Stimulated activated naive CD8-positive, alpha-beta T cell treated with anti-CD3 and anti-CD28 coated beads, Interleukin-15, Interleukin-2, amounts not matched to agents 100 U/mL and 50 U/mL, for 24 hours (primary cell): ENCODE measurements at regions not wholly inside any gene's neighbourhood (a gene's known extent, or its start where the extent isn't known, plus 50 kb on each side); places are given as distances from the start of the nearest gene placed in this dataset.
"Not testable (repeated sequence)": the region's sequence is repeated elsewhere in the genome, so short reads cannot be mapped to it uniquely, and the experiment has no call there.

ENCODE experiments used
- ATAC-seq: fragments of 150-1000 bp; cut with Tn5 transposase; one replicate; pipeline ENCODE4 v1.10.0; 2021
- DNase-seq: peaks from one replicate; pipeline ENCODE4 v3.0.0; 2021

DNA sequence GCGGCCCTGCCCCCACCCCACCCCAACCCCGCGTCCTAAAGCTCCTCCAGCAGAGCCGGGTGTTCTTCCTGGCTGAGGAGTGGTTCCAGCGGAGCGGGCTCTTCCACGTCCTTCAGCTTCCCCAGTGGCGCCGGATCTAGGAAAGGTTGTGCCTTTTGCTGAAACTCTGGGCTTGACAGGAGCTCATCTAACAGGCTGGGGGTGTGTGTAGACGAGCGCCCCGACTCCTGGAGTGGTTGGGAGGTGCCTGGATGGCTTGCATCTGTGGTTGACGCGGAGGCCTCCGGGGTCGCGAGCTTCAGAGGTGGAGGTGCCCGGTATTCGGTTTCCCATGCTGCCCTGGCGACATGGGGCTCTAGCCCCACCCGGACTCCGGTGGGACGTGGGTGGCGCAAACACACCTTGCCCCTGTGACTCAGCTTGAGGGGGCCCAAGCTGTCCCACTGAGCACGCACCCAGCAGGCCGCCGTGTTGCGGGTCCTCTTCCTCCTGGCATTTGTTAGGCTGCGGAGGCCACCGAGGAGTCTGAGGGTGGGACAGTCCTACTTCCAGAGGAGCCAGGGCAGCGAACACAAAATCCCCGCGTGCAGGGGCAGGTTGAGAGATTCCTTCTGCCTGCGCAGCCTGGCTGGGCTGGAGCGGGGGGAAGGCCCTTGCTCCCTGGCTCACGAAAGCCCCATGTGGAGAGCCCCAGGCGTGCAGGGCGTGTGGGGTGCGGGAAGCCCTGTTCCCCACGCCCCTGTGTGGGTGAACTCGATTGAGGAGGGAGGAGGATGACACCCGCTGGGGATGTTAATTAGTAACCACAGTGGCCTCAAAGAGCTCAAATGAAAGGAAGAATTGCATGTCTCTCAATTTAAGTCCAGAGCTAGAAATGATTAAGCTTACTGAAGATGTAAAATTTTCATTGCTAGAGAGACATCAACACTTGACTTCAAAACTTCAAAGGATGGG lies 3921.7 kb upstream of the OR11H1 start:
- not testable (repeated sequence) for DNase-seq, ATAC-seq

DNA sequence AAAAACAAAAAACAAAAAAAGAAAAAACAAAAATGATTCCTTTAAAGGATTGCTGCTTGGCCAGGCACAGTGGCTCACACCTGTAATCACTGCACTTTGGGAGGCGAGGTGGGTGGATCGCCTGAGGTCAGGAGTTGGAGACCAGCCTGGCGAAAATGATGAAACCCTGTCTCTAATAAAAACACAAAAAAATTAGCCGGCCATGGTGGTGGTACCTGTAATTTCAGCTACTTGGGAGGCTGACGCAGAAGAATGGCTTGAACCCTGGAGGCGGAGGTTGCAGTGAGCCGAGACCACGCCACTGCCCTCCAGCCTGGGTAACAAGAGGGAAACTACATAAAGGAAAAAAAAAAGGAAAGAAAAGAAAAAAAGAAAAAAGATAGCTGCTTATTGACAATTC lies 3920.8 kb upstream of the OR11H1 start:
- not testable (repeated sequence) for ATAC-seq, DNase-seq

DNA sequence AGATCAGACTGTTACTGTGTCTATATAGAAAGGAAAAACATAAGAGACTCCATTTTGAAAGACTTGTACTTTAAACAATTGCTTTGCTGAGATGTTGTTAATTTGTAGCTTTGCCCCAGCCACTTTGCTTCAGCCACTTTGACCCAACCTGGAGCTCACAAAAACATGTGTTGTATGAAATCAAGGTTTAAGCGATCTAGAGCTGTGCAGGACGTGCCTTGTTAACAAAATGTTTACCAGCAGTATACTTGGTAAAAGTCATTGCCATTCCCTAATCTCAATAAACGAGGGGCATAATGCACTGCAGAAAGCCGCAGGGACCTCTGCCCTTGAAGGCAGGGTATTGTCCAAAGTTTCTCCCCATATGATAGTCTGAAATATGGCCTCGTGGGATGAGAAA lies 3919.5 kb upstream of the OR11H1 start:
- not testable (repeated sequence) for DNase-seq, ATAC-seq

DNA sequence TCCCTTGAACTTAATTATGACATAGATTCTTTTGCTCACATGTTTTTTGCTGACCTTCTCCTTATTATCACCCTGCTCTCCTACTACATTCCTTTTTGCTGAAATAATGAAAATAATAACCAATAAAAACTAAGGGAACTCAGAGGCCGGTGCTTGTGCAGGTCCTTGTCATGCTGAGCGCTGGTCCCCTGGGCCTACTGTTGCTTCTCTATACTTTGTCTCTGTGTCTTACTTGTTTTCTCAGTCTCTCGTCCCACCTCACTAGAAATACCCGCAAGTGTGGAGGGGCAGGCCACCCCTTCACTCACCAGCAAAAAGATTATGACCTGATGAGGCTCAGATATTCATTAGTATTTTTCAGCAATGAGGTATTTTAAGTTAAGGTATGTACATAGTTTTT lies 3918.8 kb upstream of the OR11H1 start:
- DNase-seq, ATAC-seq: not testable (repeated sequence)

DNA sequence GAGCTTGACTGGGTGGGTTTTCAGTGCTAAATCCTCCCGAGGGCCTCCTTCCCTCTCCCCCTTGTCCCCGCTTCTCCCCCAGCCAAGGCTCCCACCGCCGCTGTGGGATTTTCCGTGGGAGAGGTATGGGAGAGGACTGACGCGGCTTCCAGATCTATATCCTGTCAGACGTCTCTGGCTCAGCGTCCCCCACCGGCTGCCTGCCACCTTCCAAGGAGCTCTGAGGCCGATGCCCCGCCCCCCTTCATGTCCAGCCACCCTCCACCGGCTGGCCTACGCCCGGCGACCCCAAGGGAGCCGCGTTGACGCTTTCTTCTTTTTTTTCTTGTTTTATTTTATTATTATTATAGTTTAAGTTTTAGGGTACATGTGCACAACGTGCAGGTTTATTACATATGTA lies 3916.7 kb upstream of the OR11H1 start:
- DNase-seq, ATAC-seq: not testable (repeated sequence)

DNA sequence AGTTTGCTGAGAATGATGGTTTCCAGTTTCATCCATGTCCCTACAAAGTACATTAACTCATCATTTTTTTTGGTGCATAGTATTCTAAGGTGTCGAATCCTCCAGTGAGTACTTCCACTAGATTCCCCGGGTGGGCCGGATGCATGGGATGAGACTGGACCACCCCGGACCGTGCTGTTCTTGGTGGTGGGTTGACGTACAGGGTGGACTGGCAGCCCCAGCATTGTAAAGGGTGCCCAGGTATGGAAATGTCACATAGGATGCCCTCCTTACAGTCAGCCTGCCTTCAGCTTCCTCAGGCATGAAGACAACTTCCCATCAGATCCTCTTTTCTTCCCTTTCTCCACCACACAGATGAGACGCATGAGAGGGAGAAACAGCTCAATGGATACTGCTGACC lies 3916.1 kb upstream of the OR11H1 start:
- ATAC-seq, DNase-seq: not testable (repeated sequence)

DNA sequence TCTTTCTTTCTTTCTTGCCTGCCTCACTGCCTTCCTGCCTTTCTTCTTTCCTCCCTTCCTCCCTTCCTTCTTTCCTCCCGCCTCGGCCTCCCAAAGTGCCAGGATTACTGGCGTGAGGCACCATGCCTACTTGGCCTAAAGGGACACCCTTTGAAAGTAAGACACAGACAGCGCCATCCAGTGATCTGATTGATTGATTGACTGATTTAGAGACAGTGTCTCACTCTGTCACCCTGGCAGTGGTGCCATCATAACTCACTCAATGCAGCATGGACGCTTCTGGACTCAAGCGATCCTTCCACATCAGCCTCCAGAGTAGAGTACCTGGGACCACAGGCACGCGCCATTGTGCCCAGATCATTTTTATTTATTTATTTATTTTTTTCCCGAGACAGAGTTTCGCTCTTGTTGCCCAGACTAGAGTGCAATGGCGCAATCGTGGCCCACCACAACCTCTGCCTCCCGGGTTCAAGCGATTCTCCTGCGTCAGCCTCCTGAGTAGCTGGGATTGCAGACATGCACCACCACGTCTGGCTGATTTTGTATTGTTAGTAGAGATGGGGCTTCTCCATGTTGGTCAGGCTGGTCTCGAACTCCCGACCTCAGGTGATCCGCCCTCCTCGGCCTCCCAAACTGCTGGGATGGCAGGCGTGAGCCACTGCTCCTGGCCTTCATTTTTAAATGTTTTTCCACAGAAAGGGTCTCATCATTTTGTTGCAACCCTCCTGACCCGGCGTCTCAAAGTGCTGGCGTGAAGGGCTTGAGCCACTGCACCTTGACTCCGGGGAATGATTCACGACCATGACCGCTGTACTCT lies 3914.7 kb upstream of the OR11H1 start:
- not testable (repeated sequence) for DNase-seq, ATAC-seq

DNA sequence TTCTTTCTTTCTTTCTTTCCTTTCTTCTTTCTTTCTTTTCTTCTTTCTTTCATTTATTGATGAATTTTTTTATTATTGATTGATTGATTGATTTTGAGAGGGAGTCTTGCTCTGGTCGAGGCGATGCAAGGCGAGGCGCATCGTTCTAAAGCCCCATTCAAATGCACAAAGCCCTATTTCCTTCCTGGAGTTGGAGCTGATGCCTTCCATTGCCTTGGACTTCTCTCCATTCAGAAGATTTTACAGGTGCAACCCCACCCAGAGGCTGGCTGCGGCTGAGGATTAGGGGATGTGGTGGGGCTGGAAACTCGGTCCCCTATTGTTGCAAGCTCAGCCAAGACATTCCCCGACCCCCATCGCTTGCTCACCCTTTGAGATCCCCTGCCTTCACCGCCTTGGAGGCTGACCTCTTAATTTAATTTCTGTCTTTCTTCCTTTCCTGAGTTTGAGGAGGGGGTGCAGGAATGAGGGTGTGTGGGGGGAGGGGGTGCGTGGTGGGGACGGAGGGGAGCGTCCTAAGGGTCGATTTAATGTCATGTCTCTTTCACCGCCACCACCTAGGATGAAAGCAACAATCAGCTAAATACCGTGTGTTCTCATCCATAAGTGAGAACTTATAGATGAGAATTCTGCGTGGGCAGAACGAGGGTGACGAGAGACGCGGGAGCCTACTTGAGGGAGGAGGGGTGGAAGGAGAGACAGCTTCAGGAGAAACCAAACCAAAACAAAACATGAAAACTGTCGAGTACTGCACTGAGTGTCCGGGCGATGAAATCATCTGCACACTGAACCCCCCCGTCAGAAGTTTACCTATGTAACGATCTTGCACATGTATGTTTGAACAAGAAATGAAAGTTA lies 3913.9 kb upstream of the OR11H1 start:
- ATAC-seq (no peak), DNase-seq (no peak)

DNA sequence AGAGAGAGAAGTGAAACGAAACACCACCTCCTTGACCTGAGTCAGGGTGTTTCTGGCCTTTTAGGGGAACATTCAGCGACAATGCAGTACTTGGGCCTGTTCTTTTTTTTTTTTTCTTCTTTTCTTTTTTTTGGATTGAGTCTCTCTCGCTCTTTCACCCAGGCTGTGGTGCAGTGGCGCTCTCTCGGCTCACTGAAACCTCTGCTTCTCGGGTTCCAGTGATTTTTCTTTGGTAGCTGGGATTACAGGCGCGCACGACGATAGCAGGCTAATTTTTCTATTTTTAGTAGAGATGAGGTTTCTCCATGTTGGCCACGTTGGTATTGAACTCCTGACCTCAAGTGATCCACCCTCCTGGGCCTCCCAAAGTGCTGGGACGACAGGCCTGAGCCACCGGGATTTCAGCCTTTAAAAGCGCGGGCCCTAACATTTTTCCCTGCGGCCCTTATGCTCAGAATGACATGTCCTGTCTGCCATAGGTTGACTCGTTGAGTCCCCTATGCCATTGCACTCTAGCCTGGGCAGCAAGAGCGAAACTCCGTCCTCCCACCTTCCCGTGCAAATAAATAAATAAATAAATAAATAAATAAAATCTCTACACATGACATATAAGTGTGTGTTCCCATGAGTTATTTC lies 3913.1 kb upstream of the OR11H1 start:
- not testable (repeated sequence) for DNase-seq, ATAC-seq

DNA sequence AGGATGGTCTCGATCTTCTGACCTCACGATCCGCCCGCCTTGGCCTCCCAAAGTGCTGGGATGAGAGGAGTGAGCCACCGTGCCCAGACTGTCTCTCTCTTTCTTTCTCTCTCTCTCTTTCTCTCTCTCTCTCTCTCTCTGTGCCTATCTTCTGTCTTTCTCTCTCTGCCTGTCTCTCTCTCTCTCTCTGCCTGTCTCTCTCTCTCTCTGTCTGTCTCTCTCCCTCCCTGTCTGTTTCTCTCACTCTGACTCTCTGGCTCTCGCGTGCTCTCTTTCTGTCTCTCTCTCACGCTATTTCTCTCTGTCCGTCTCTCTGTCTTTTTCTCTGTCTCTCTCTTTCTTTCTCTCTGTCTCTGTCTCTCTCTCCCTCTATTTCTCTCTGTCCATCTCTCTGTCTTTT lies 3911.2 kb upstream of the OR11H1 start:
- ATAC-seq (no peak), DNase-seq (no peak)

DNA sequence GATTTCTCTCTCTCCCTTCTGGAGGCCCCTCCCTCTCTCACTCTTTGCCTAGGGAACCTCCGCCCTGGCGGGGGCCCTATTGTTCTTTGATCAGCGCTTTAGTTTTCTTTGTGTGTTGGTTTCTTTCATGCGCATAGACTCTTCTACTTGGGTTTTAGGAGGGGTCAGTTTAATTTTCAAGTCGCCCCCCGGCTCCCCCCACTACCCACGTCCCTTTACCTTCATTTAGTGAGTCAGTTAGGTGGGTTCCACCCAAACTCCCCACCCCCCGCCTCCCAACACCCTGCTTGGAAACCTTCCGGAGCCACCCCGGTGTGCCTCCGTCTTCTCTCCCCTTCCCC lies 3909.7 kb upstream of the OR11H1 start:
- not testable (repeated sequence) for ATAC-seq, DNase-seq

DNA sequence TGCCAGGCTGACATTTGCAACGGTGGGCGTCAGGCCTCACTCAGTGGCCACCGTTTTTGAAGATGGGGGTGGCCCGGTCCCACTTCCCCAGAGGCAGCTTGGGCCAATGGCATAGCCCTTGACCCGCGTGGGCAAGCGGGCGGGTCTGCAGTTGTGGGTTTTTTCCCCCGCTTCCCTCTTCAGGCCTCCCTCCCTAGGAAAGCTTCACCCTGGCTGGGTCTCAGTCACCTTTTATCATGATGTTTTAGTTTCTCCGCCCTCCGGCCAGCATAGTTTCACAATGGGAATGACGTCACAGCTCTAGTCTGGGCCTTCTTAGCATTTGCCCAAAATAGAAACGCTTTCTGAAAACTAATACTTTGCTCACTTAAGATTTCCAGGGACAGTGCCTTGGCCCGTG lies 3909.3 kb upstream of the OR11H1 start:
- not testable (repeated sequence) for DNase-seq, ATAC-seq

DNA sequence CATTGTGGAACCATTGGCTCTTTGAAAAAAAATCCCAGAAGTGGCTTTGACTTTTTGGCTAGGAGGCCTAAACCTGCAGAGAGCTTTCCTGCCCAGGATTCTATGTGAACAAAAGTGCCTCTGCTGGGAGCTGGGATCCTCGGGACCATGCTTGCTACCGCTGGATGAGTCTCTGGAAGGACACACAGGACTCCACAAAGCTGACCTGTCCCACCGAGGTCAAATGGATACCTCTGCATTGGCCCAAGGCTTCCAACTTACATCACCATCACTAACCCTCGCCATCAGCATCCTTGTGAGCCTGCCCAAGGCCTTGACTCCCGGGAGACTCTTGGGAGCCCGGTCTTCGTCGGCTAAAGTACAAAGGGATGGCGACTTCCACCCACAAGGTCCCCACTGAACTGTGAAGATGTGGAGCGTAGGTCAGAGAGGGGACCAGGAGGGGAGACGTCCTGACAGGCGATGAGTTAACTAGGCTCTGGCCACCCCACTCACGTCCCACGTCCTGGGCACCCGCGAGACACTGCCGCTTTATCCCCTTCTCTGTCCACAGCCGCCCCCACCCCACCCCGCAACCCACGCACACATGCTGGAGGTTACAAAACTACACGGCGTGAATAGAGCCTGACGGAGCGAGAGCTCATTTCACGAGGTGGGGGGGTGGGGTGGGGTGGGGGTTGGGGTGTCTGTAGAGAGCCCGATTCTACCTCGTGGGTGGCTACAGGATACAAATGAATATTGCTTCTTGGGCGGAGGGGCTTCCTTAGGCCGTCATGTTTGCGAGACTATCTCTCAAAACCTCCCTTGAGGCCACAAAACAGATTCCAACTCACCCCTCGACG lies 3906.8 kb upstream of the OR11H1 start:
- not testable (repeated sequence) for DNase-seq, ATAC-seq

DNA sequence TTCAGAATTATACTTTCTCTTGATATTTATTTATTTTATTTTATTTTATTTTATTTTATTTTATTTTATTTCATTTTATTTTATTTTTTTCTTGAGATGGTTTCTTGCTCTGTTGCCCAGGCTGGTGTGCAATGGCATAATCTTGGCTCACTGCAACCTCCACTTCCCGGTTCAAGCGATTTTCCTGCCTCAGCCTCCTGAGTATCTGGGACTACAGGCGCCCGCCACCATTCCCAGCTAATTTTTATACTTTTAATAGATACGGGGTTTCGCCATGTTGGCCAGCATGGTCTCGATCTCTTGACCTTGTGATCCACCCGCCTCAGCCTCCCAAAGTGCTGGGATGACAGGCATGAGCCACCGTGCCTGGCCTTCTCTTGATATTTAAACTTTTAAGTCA lies 3905.2 kb upstream of the OR11H1 start:
- not testable (repeated sequence) for DNase-seq, ATAC-seq

DNA sequence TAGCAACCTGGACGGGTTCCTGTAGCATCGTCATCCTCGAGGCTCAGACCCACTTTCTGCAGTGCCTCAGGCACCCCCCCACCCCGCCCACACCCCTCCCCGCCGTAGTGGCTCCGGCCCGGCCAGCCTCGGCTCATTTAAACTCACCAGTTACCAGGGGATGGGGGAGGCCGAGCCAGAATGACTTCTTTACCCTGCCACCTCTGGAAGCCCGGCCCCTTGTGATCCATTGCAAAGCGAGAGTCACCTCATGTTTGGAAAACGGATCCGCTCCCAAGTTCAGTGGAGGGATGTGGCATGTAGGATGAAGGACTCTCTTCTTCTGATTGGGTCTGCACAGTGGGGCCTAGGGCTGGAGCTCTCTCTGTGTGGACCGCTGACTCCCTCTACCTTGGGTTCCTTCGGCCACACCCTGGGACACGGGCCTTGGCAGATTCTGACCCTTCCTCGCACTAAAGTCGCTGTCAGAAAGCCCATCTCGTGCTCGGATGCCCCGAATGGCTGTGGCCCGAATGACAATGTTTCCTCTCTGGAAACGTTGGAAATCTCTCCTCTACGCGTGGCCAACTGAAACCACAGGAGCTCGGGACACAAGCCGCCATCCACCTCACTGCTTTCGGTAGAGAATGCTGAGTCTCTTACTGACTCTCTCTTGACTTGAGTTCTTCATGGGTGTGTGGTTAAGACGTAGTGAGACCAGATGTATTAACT lies 3902.1 kb upstream of the OR11H1 start:
- not testable (repeated sequence) for DNase-seq, ATAC-seq

DNA sequence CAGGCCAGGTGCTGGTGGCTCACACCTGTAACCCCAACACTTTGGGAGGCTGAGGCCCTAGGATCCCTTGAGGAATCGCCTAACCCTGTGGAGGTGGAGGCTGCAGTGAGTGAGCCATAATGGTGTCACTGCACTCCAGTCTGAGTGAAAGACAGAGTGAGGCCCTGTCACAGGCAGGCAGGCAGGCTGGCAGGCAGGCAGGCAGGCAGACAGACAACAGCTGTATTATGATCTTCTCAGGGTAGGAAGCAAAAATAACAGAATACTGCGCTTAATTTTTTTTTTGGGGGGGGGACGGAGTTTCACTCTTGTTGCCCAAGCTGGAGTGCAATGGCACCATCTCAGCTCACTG lies 3901.6 kb upstream of the OR11H1 start:
- DNase-seq (no peak), ATAC-seq (no peak)

DNA sequence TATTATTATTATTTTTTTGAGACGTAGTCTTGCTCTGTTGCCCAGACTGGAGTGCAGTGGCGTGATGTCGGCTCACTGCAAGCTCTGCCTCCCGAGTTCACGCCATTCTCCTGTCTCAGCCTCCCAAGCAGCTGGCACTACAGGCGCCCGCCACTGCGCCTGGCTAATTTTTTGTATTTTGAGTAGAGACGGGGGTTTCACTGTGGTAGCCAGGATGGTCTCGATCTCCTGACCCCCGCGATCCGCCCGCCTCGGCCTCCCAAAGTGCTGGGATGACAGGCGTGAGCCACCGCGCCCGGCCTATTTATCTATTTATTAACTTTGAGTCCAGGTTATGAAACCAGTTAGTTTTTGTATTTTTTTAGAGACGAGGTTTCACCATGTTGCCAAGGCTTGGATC lies 3901.0 kb upstream of the OR11H1 start:
- not testable (repeated sequence) for DNase-seq, ATAC-seq

DNA sequence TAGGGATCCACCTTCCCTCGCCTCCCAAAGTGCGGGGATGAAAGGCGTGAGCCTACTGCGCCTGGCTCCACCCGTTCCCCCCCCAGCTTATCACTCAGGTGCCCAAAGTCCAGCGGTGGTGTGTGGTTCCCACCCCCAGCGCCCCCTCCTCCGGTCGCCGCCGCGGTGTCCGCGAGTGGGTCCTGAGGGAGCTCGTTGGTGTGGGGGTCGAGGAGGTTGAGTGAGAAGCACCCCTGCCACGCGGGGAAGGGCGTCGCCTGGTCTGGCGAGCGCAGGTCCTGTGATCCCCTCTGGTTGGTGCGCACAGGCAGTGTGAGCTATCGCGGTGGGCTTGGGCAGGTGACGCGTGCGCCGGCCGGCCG lies 3900.6 kb upstream of the OR11H1 start:
- ATAC-seq (no peak), DNase-seq (no peak)

DNA sequence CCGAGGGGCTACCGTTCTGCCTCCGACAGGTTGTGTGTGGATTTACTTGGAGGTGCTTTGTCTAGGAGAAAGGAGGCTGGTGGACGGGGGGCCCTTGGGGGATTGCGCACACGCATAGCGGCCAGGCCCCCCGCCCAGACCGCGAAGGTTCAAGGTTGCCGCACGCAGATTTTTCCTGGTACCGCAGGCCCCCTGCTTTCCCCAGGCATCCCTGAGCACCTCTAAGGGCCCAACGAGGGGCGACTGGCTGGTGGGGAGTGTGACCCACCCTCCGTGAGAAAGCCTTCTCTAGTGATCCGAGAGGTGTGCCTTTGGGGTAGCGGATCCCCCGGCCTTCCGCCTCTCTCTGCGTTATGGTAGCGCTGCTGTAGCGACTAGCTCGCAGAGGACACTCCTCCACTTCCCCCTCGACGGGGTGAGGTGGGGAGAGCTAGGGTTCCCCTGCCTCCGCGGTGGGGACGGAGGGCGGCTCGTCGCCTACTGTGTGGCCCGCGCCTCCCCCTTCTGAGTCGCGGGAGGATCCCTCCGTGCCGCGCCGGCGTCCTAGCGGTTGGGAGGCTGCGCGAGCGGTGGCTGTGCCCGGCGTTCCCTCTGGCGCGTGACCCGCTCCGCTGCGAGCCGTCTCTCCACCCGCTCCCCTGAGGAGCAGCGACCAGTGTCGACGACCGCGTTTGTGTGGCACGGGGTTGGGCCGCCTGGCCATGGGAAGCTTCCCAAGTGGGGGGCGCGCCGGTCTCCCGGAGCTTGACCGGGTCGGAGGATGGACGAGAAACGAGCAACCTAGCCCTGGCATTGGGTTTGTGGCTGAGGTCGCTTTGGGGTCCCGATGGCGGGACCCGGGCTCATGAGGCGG lies 3900.0 kb upstream of the OR11H1 start:
- ATAC-seq (no peak), DNase-seq (no peak)
